Lung microvascular endothelial cell (primary cell): ENCODE measurements at regions not wholly inside any gene's neighbourhood (a gene's known extent, or its start where the extent isn't known, plus 50 kb on each side); places are given as distances from the start of the nearest gene placed in this dataset.
"Not testable (repeated sequence)": the region's sequence is repeated elsewhere in the genome, so short reads cannot be mapped to it uniquely, and the experiment has no call there.

Experiments
- DNase-seq, 2 donors: peaks; one replicate each; pipeline versions ENCODE4 v3.0.0 to v3.0.0-alpha.2; 2010; ENCODE audit warnings: low read depth in 2 of 2

DNA sequence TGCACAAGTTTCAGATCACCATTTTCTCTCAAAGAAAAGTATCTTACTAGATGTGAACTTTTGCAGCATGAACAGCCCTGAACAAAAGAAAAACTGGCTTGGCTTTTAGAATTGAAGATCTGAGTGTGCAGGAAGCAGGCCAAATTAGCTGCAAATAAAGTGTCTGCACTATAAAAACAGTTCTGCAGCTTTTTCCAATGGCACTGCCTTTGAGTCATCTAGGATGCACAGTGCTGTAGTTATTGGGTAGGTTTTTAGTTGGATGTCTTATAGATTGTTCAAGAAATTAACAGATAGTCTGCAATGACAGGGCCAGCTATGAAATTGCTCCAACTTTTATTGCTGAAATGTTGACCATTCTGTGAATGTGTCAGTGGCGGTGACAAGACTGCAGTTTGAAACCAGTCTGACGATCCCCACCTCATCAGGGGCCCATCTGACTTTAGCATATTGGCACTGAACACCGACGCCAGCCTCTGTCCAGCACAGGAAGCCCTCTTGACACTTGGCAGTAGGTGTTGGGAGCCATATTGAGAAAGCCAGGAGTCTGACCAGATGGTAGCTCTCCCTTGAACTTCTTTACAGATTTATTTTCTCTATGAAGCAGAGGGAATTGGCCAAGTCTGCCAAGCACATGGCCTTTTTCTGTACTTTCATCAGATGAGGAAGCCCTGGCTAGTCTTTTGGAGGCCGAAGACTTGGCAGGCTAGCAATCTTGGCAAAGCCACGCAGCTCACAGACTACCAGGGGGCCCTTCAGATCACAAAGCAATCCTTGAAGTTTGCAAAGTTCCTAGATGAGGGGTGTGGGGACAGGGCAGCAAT lies 490.6 kb downstream of the NEBL start:
- DNase-seq, result no peak

DNA sequence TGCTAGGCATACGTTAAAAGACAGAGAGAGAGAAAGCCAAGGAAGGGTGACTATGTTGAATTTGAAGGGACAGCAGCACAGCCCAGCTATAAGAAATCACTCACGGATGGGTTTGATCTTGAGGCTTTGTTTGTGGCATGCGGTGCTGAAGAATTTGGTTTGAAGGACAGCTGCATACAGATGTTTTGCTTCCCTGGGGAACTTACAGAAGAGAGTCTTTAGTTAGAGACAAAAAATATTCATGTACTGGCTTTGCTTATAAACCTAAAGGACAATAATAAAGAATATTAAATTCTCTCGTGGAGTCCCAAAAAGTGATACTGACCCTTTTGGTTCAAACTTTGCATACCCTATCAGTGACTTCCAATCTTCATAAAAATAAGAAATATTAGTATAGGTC lies 491.4 kb downstream of the NEBL start:
- DNase-seq, result no peak

DNA sequence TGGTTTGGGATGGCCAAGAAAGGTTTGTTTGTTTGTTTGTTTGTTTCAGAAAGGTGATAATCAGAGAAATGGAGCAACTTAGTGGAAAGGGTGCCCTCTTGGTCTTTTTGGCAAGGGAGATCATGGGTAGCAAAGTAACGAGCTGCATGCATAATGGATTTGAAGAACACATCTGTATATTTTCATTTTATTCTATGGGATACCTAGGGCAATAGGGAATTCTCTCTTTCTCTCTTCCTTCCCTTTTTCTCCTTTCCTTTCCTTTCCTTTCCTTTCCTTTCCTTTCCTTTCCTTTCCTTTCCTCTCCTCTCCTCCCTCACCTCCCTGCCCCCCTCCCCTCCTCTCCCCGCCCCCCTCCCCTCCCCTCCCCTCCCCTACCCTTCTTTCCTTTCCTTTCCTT lies 492.1 kb downstream of the NEBL start:
- DNase-seq, result no peak

DNA sequence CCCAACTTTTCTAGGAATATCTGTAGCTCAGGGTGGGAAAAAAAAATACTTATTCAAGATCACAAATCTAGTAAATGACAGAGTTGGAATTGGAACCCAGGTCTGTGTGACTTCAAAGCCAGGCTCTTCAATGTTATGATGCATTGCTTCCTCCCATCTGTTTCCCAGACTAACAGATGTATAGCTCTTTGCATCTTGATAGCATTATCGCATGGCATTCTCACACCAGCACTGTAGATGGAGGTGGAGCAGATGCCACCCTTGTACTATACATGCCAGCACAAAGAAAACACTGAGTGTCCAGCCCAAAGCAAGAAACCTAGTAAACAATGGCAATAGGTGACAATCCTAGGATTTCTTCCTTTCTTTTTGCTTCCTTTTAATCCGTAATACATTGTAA lies 497.3 kb downstream of the NEBL start:
- no peak for DNase-seq

DNA sequence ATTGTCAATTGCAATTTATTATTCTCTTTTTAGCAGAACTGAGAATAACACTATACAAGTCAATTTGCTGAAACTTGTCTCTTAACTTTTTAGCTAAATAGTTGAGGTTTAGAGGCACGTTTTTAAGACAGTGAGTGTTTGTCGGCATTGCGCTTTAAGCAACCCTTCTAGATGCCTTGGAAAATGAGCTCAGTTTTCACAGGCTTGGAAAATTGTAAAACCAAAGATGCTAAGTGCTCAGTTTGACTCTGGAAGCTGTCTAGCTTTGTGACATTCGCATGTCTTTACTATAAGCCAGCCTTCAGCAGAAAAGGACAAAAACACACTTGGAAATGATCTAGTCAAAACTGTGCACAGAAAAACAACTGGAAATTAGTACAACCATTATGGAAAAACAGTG lies 500.4 kb downstream of the NEBL start:
- no peak for DNase-seq

DNA sequence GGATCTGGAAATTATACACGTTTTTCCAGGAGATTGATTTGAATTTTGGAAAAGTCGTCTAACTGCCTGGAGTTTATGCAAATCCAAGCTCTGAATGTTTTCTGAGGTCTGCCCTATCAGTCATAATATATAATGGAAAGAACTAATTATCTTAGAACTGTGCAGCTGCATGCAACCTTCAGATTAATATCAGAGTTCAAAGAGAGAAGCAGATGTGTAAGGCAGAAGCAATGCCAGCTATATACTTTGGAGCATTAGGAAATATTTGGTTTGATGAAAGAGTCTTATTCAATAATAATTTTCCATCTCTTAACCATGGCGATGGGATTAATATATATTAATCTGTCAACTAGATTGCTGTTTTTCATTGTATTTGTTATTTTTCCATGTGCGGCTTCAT lies 500.9 kb downstream of the NEBL start:
- no peak for DNase-seq

DNA sequence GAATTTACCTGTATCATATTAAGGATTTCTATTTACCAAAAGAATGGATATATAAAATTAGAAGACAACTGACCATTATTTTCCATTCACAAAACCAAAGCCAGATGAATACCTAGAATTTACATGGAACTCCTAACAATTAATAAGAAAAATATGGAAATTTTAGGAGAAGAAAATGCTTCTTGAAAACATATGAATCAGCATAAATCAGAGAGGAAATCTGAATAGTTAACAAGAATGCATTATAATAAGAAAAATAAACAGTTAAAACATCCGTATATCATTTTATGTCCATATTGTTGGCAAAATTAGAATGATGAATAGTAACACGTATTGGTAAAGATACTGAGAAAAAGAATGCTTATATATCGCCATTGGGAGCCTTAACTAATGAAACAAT lies 505.5 kb downstream of the NEBL start:
- DNase-seq, result no peak

DNA sequence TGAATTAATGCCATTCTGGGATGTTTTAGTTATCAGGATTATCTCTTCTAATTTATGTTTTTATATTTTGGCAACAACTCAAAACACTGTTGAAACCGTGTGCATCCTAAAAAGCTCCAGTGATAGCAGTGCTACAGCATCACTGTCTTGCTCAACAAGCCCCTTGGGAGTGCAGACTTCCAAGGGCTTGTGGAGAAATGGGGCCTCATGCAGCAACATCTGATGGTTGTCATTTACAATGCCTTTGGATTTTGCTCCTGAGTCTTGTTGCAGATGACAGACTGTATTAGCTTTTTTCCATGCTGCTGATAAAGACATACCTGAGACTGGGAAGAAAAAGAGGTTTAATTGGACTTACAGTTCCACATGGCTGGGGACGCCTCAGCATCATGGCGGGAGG lies 515.4 kb downstream of the NEBL start:
- DNase-seq, result no peak

DNA sequence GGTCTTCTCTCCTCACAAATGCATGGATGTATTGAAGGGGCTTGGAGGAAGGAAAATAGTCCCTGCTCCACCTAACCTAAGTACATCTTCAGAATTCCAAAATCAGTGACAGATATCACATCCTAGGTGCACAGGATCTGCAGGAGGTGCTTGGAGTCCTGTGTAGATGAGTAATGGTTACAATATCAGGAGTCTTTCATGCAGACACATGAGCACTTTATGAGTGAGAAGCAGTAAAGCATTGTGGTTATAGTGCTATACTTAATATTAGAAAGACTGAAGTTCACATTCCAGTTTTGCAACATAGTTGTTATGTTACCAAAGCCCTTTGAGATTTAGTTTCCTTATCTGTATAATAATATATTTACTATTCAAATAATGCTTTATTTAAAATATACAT lies 516.7 kb downstream of the NEBL start:
- no peak for DNase-seq

DNA sequence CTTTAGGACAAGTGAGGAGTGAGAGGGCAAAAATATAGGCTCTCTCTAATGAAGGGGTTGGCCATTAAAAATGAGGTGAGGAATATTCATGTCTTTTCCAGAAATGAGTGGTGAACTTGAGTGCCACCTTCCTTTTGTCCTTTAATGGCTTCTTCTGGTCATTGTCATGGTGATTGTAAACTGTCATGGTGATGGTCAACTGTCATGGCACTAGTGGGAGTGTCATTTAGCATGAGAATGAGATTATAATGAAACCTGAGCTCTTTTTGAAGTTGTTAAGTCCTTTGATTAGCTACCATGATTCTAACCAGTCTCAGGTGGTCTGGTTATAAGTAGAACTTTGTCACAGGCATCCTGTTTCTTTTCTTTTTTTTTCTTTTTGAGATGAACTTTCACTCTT lies 524.4 kb downstream of the NEBL start:
- DNase-seq, result no peak

DNA sequence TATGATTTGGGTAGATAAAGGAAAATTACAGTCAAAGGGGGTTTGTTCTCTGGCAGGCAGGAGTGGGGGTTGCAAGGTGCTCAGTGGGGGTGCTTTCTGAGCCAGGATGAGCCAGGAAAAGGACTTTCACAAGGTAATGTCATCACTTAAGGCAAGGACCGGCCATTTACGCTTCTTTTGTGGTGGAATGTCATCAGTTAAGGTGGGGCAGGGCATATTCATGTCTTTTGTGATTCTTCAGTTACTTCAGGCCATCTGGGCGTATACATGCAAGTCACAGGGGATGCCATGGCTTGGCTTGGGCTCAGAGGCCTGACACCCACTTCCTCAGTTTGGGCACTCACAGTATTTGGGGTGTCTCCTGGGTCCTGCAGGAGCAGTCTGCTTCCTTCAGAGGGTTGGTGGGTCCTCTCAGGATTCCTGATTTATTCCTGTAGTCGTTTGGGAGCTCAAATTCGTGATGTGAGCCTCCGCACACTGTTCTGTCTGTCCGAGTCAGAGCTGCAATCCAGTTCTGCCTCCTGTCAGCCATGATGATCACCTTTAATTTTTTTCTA lies 526.1 kb downstream of the NEBL start:
- DNase-seq, result not testable (repeated sequence)

DNA sequence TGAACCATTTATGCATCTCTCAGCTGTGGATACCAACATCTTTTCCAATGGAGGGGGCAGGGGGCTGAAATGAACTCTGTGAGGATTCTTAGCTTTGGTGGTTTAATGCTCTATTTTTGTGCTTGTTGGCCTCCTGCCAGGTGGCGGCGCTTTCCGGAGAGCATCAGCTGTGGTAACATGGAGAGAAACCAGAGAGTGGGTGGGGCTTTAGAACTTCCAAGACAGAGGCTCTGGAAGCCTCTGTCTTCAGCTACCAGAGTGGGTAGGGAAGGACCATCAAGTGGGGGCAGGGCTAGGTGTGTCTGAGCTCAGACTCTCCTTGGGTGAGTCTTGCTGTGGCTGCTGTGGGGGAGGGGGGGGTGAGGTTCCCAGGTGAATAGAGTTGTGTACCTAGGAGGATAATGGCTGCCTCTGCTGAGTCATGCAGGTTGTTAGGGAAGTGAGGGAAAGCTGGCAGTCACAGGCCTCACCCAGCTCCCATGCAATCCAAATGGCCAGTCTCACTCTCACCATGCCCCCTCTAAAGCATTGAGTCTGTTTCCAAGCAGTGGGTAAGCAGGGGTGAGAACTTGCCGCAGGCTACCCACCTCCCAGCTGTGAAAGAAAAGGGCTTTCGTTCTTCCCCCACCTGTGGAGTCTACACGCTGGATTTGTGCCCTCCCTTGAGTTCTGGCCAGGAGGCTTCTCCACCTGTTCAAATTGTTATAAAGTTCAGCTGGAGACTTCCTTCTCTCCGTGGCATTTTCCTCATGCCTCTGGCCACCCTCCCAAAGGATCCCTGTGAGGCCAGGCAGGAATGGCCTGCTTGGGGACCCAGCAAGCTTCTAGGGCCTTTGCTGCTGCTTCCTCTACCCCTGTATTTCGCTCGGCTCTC lies 527.0 kb downstream of the NEBL start:
- DNase-seq, result no peak

DNA sequence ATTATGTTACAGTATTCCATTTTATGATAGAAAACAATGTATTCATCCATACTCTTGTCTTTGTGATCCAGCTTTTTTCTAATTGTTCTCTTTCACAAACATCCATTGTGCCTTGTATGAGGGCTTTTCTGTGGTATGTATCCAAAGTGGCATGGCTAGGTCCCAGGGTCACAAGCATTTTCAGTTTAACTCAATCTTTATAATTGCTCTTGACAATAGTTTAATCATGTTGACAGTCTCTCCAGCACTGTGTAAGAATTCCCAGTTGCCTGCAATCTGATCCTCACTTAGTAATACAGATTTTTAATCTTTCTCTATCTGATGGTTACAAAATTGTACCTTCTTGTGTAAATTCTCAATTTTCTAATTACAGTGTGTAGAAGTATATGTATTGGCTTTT lies 533.4 kb downstream of the NEBL start:
- DNase-seq, result no peak

DNA sequence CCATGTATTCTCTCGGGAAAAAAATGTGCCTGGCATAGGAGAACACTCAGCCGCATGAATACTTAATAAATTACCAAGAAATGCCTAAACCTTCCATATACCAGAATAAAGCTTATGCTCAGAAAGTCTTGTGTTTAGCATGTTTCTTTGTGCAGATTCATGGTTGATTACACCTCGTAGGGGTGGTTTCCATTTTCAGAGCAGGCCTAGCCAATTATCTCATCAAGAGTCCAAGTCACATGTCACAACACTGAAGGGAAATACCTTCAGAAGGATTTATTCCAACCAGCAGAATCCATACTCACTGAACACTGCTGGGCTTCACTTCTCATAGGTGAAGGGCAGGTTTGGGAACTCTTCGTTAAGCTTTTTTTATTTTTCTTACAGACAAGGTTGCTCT lies 539.7 kb downstream of the PLXDC2 start:
- no peak for DNase-seq

DNA sequence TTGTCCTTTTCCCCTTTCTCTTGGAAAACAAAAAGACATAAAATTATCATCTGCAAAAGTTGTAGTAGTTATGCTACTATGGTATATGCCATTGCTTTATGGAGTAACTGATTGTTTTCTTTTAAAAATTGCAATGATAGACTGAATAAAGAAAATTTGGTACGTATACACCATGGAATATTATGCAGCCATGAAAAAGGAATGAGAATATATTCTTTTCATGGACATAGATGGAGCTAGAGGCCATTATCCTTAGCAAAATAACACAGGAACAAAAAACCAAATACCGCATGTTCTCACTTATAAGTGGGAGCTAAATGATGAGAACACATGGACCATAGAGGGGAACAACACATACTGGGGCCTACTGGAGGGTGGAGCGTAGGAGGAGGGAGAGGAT lies 538.8 kb downstream of the PLXDC2 start:
- no peak for DNase-seq

DNA sequence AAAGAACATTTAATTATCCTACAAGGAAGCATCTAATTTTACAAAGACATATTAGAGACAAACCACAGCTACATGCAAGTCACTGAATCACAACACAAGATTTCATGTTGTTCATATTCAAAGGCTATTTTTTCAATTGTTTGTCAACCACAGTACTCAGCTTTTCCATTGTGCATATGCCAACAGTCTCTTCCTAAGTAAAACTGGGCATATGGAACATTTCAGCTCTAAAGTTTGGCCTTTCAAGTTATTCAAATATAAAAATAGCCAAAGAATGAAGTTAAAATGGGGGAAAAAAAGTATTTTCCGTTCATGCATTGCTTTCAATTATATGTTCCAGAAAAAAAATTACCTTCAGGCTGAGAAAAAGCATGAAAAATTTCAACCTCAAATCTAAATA lies 537.9 kb downstream of the PLXDC2 start:
- no peak for DNase-seq

DNA sequence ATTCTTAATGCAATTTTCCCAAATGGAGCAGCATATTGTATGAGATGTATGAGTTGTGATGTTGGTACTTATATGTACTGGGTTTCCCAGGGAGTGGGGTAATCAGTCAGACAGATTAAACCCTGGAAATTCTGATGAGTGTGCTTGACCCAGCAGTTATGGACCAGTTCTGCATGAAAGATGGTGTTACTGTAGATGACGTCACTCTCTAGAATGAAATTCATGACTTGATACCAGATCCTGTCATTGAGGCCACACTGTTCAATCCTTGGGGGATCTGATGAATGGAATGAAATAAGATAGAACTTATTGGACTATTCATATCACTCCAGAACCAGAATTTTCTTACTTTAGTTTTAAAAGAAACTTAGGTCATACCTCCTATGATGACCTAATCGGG lies 534.3 kb downstream of the PLXDC2 start:
- DNase-seq, result no peak

DNA sequence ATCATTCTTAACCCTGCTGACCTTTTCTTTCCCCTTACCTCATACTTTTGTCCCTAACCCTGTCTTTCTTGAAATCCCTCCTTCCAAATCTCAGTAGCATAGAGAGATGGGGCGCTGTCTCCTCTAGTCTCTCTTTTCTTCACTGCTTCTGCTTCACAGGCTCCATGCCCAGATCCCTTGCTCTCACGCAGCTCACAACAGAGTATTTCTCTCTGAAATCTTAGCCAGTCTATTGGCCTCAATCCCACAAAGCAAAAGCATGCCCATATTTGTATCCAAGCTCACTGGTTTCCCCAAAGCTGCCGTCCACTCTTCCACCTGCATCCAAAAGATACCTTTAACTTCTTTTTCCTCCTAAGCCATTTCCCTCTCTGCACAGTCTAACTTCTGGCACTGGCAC lies 526.8 kb downstream of the PLXDC2 start:
- DNase-seq, result no peak
